Tibial artery (tissue), 4 donors: ENCODE measurements at regions not wholly inside any gene's neighbourhood (a gene's known extent, or its start where the extent isn't known, plus 50 kb on each side); places are given as distances from the start of the nearest gene placed in this dataset.

Experiments
- DNase-seq, 2 donors: peaks; one replicate each; pipeline ENCODE4 v3.0.0-alpha.2; 2019
- H3K27ac ChIP-seq, 2 donors: fragments of 200-600 bp; sonication (generic) in 1 of 2; 1 replicate in 1 of 2; 2 replicates in 1 of 2; pipeline ENCODE4 v1.5.1; 2018 to 2019; ENCODE audit warnings: mild to moderate bottlenecking in 1 of 2
- H3K27me3 ChIP-seq, 2 donors: fragments of 200-600 bp; sonication (generic) in 1 of 2; one replicate each; pipeline versions ENCODE4 v1.5.1 to v1.6.0; 2016 to 2019
- H3K36me3 ChIP-seq, 3 donors: fragments of 200-600 bp; sonication (generic) in 2 of 3; one replicate each; pipeline ENCODE4 v1.5.1; 2016 to 2019; ENCODE audit warnings: mild to moderate bottlenecking in 2 of 3
- H3K4me1 ChIP-seq, 4 donors: fragments of 200-600 bp; sonication (generic) in 2 of 4; 1 replicate in 3 of 4; 2 replicates in 1 of 4; pipeline ENCODE4 v1.5.1; 2016 to 2019
- H3K4me3 ChIP-seq, 2 donors: fragments of 200-600 bp; sonication (generic) in 1 of 2; 1 replicate in 1 of 2; 2 replicates in 1 of 2; pipeline ENCODE4 v1.5.1; 2018 to 2019; ENCODE audit warnings: mild to moderate bottlenecking in 2 of 2
- H3K9me3 ChIP-seq, 3 donors: fragments of 200-600 bp; sonication (generic) in 1 of 3; one replicate each; pipeline ENCODE4 v1.5.1; 2016 to 2019
- intact Hi-C: fragments of 100-400 bp; cut with DNase I; formaldehyde crosslinking; loops from one replicate; pipeline ENCODE4 v1.15.0; 2023; ENCODE audit warnings: low total_unique reads
- TF ChIP-seq, protein P1 (sequence below), 2 experiments: fragments of 200-600 bp in 1 of 2; fragments of 450-650 bp in 1 of 2; IDR thresholded peaks; one replicate each; pipeline ENCODE4 v1.5.1; 2017 to 2019; ENCODE audit warnings: antibody characterized with exemption in 2 of 2, mild to moderate bottlenecking in 1 of 2, moderate library complexity in 1 of 2

DNA sequence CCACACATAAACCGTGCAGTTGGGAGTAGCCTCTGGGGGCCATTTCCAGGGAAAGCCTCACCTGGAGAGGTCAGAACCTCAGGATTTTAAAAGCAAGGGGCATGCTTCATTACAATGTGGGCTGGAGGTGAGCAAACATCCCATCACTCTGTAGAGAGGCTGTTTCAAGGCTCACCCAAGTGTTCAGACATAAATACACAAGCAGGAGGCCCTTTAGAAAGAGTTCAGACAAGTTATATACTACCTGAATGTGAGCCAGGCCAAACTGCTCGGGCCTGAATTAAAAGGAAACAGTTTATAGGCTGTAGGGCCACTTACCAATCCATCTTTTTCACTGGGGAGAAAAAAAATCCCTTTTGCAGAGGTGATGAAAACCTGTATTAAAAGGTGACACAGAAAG, 540.0 kb upstream of the ZEB2 start:
- TF ChIP-seq, protein P1, sequence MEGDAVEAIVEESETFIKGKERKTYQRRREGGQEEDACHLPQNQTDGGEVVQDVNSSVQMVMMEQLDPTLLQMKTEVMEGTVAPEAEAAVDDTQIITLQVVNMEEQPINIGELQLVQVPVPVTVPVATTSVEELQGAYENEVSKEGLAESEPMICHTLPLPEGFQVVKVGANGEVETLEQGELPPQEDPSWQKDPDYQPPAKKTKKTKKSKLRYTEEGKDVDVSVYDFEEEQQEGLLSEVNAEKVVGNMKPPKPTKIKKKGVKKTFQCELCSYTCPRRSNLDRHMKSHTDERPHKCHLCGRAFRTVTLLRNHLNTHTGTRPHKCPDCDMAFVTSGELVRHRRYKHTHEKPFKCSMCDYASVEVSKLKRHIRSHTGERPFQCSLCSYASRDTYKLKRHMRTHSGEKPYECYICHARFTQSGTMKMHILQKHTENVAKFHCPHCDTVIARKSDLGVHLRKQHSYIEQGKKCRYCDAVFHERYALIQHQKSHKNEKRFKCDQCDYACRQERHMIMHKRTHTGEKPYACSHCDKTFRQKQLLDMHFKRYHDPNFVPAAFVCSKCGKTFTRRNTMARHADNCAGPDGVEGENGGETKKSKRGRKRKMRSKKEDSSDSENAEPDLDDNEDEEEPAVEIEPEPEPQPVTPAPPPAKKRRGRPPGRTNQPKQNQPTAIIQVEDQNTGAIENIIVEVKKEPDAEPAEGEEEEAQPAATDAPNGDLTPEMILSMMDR (IDR thresholded peaks at IDR 0.05): no peak
- no peak overlapping the region for H3K4me3 ChIP-seq
- intact Hi-C loops: loop anchor here (10.0 kb wide), 1 partner anchor 55 kb away; no protein-coding TSS in a partner anchor
- H3K4me1 ChIP-seq: peaks cover 0 to 10% (median 4%) of the 10 kb centered on the region in 4 donors
- DNase-seq: no peak
- no peaks in the 10 kb centered on the region for H3K9me3 ChIP-seq
- H3K27ac ChIP-seq: no peak overlapping the region
- H3K36me3 ChIP-seq: no peaks in the 10 kb centered on the region
- no peaks in the 10 kb centered on the region for H3K27me3 ChIP-seq

DNA sequence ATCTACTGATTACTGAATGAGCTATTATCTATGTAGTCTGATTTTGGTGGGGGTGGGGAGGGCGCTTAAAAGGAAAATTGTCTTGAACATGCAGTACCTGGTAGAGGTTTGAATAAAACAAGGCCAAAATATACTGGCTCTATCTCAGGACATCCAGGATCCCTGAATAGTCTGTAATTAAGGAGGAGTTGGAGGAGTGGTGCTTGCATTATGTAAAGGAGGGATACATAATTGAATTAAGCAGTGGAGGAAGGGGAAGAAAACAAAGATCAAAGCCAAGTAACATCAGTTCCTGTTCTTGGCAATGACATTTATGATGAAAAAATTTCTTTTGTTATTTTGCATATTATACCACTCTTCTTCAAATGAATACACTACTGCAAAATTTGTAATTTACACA, 539.4 kb upstream of the ZEB2 start:
- intact Hi-C loops: loop anchor here (10.0 kb wide), 1 partner anchor 55 kb away; no protein-coding TSS in a partner anchor
- Histone ChIP-seq H3K4me1 (peaks cover 0 to 4% (median 2%) of the 10 kb centered on the region in 4 donors), H3K4me3 (no peak overlapping the region), H3K36me3 (no peaks in the 10 kb centered on the region), H3K27ac (no peak overlapping the region), H3K27me3 (no peaks in the 10 kb centered on the region), H3K9me3 (no peaks in the 10 kb centered on the region)
- DNase-seq: no peak
- TF ChIP-seq, protein P1 (IDR thresholded peaks at IDR 0.05): no peak

DNA sequence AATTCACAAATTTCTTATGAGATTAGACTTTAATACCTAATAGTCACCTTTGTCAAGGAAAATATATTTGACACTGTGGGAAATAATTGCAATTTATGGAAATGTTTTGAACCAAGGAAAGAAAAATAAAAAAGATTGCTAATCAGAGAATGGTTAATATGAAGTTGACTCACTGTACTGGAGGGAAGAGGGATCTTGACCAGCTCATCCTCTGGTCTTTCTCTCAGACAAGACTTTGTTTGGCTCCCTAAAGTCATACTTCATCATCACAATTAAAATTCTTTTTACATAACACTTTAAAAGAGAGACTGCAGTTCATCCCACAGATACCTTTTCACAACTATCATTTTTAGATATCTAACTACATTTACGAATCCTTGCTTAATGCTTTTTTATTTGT, 538.5 kb upstream of the ZEB2 start:
- TF ChIP-seq, protein P1 (IDR thresholded peaks at IDR 0.05): no peak
- Histone ChIP-seq H3K27me3 (no peaks in the 10 kb centered on the region), H3K4me3 (no peak overlapping the region), H3K27ac (no peak overlapping the region), H3K9me3 (no peaks in the 10 kb centered on the region), H3K4me1 (no peaks in the 10 kb centered on the region), H3K36me3 (no peaks in the 10 kb centered on the region)
- no peak for DNase-seq
- intact Hi-C loops: loop anchor here (10.0 kb wide), 1 partner anchor 54 kb away; no protein-coding TSS in a partner anchor

DNA sequence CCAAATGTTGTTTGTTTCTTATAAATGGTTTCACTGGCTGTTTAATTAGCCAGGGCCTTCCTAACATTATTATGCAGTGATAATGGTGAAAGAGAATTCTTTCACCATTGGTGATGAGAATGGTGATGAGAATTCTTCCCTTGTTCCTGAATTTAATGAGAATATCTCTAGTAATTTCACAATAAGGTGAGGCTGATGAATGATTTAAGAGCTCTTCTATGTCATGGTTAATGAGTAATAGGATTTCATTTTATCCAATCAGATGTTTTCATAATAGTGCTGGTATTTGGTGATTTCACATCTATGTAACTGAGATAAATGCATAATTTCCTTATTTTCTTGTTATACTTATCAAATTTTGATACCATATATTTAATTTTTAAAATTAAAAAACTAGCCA, 535.7 kb upstream of the ZEB2 start:
- intact Hi-C loops: loop anchor here (10.0 kb wide), 1 partner anchor 51 kb away; no protein-coding TSS in a partner anchor
- H3K27ac ChIP-seq: no peak overlapping the region
- TF ChIP-seq, protein P1 (IDR thresholded peaks at IDR 0.05): no peak
- H3K36me3 ChIP-seq: no peaks in the 10 kb centered on the region
- no peaks in the 10 kb centered on the region for H3K27me3 ChIP-seq
- H3K4me1 ChIP-seq: peaks cover 0 to 5% (median 0%) of the 10 kb centered on the region in 4 donors
- DNase-seq: no peak
- no peak overlapping the region for H3K4me3 ChIP-seq
- H3K9me3 ChIP-seq: no peaks in the 10 kb centered on the region

DNA sequence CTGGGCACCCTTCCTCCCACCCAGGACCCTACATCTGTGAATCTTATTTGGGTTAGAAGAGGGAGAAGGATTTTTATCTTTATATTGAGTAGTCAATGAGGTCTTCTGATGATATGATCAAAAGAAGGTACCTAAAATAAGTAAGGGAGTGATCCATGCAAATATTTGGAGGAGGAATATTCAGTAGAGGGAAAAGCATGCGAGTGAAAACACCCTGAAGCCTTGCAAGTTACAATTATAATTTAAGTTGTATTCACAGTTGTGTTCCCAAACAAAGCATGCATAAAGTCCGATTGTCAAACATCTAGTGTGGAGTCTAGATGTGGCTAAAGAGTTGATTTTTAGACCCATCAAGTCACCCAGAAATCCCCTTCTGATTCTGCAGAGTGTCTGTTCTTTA, 530.2 kb upstream of the ZEB2 start:
- Histone ChIP-seq H3K36me3 (no peaks in the 10 kb centered on the region), H3K4me3 (no peak overlapping the region), H3K27me3 (no peaks in the 10 kb centered on the region), H3K27ac (peak overlapping the region; percentile 28 to 51), H3K4me1 (peaks cover 0 to 17% (median 0%) of the 10 kb centered on the region in 4 donors), H3K9me3 (no peaks in the 10 kb centered on the region)
- intact Hi-C loops: loop anchor here (10.0 kb wide), 1 partner anchor 45 kb away; no protein-coding TSS in a partner anchor
- TF ChIP-seq, protein P1 (IDR thresholded peaks at IDR 0.05): no peak
- no peak for DNase-seq

DNA sequence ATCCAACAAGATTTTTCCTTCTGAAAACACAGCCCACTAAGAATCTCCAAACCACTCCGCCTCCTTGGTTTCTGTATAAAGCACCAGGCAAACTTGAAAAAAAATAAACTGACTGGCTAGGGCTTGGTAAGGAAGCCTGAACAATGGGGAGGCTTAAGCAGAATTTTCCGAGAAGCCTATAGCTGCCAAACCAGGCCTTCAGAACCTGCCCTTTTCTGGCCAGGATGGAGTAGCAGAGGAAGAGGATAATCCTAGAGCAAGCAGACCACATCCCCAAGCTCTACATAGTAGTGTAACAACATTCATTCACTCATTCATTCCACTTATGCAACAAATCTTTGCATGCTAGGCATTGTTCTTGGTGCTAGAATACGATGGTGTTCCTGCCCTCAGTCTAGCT, 529.6 kb upstream of the ZEB2 start:
- TF ChIP-seq, protein P1 (IDR thresholded peaks at IDR 0.05): no peak
- peaks cover 0 to 17% (median 0%) of the 10 kb centered on the region in 4 donors for H3K4me1 ChIP-seq
- H3K4me3 ChIP-seq: no peak overlapping the region
- H3K27ac ChIP-seq: peak overlapping the region in 1 of 2 donors; percentile 30
- H3K27me3 ChIP-seq: no peaks in the 10 kb centered on the region
- no peaks in the 10 kb centered on the region for H3K9me3 ChIP-seq
- no peaks in the 10 kb centered on the region for H3K36me3 ChIP-seq
- no peak for DNase-seq
- intact Hi-C loops: no loop called here
